ENCODE measurements at regions not wholly inside any gene's neighbourhood (a gene's known extent, or its start where the extent isn't known, plus 50 kb on each side); places are given as distances from the start of the nearest gene placed in this dataset.

DNA sequence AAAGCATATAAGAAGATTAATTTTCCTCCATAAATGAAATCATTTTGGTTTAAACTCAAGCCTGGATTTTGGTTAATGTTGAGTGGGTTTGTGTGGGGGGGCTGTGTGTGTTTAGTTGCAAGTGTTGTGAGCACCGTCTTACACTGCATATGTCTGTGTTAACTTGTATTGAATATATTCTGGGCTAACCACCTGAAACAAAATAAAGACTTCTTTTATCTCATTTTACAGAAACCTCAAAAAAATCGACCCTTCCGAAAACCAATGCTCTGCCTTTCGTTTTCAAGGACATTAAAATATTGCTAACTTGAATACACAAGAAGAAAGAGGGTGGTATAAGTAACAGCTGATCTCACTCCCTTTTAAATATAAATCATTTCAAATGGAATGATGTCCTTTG, 192.2 kb upstream of the BLID start:
- TF ChIP-seq, protein P1, sequence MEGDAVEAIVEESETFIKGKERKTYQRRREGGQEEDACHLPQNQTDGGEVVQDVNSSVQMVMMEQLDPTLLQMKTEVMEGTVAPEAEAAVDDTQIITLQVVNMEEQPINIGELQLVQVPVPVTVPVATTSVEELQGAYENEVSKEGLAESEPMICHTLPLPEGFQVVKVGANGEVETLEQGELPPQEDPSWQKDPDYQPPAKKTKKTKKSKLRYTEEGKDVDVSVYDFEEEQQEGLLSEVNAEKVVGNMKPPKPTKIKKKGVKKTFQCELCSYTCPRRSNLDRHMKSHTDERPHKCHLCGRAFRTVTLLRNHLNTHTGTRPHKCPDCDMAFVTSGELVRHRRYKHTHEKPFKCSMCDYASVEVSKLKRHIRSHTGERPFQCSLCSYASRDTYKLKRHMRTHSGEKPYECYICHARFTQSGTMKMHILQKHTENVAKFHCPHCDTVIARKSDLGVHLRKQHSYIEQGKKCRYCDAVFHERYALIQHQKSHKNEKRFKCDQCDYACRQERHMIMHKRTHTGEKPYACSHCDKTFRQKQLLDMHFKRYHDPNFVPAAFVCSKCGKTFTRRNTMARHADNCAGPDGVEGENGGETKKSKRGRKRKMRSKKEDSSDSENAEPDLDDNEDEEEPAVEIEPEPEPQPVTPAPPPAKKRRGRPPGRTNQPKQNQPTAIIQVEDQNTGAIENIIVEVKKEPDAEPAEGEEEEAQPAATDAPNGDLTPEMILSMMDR (conservative IDR thresholded peaks at IDR 0.05; ENCODE audit: low read depth, low read length): no peak
- TF ChIP-seq EZH2 (IDR thresholded peaks at IDR 0.05; ENCODE audit: low read length, unreplicated experiment): no peak

Measured in PC-3 (cell line).